ENCODE measurements at regions not wholly inside any gene's neighbourhood (a gene's known extent, or its start where the extent isn't known, plus 50 kb on each side); places are given as distances from the start of the nearest gene placed in this dataset.

DNA sequence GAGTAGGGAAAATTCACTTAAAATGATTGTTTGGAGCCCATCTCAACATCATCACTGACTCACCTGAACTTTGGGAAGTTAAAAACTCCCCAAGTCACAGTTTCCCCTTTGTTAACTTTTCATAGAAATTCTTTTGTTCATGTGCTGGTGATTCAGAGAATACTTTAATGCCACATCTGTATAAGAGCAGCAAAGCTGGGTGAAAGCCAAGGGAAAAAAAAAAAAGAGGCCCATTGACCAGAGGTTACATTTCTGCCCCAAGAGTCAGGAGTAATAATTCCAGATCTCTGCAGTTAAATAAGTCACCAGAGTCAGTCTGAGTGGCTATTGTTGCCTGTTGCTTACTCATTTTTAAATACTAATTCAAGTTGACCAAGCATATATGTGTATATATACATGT, 136.4 kb upstream of the LGR5 start:
- Histone ChIP-seq H3K9ac (no peak overlapping the region), H3K27me3 (no peaks in the 10 kb centered on the region), H3K4me1 (no peaks in the 10 kb centered on the region), H3K27ac (no peak overlapping the region), H3K36me3 (no peaks in the 10 kb centered on the region), H4K20me1 (no peaks in the 10 kb centered on the region), H3K4me3 (no peak overlapping the region), H3K4me2 (no peak overlapping the region), H3K9me3 (no peaks in the 10 kb centered on the region)
- no peak for TF ChIP-seq Cebpa-rat (IDR thresholded peaks at IDR 0.05)

- no peaks in the 10 kb centered on the region for H3K27me3 ChIP-seq
- no peak for TF ChIP-seq Cebpa-rat (IDR thresholded peaks at IDR 0.05)
- H4K20me1 ChIP-seq = no peaks in the 10 kb centered on the region
- no peak overlapping the region for H3K27ac ChIP-seq
- H3K9ac ChIP-seq = no peak overlapping the region
- H3K4me3 ChIP-seq = no peak overlapping the region
- no peaks in the 10 kb centered on the region for H3K36me3 ChIP-seq
- H3K9me3 ChIP-seq = no peaks in the 10 kb centered on the region
- no peak overlapping the region for H3K4me2 ChIP-seq
- no peaks in the 10 kb centered on the region for H3K4me1 ChIP-seq
These were observed 138.6 kb upstream of the LGR5 start for GRCh38 chr12:71300772-71301675.

DNA sequence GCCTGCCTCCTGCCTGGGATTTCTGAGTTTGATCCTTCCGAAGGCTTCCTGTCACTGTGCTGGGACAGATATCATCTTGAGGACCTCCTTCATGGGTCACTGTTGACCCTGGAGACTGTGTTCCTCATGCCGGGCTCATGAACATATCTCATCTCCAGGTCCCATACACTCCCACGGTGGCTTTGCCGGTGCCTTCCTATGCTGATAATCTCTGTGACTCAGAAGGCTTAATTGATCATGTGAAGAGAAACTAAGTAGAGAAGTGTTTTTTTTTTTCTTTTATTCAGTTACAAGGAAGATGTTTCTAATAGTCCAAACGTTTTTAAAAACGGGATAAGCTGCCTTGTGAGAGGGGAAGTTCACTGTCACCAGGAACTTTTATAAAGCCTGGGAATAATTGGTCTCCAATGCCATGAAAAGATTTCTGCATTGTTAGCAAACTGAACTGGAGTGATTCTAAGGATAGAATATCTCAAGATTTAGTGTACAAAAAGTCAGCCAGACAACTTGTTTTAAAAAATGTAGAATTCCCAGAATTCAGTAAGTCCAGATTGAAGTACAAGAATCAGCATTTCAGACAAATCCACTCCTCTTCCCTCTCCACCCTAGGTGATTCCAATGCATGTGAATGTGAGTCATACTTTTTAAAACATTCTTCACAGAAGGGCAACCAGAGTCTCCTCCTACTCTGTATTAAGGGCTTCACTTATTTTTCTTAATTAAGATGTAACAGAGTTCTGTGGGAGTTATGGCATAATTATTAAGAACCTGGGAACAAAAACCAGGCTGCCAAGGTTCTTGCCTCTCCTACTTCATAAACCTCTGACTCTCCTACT, 139.8 kb upstream of the LGR5 start:
- Histone ChIP-seq H3K9me3 (no peaks in the 10 kb centered on the region), H3K27me3 (no peaks in the 10 kb centered on the region), H3K27ac (no peak overlapping the region), H3K4me2 (no peak overlapping the region), H3K9ac (no peak overlapping the region), H4K20me1 (no peaks in the 10 kb centered on the region), H3K36me3 (no peaks in the 10 kb centered on the region), H3K4me3 (no peak overlapping the region), H3K4me1 (no peaks in the 10 kb centered on the region)
- no peak for TF ChIP-seq Cebpa-rat (IDR thresholded peaks at IDR 0.05)

DNA sequence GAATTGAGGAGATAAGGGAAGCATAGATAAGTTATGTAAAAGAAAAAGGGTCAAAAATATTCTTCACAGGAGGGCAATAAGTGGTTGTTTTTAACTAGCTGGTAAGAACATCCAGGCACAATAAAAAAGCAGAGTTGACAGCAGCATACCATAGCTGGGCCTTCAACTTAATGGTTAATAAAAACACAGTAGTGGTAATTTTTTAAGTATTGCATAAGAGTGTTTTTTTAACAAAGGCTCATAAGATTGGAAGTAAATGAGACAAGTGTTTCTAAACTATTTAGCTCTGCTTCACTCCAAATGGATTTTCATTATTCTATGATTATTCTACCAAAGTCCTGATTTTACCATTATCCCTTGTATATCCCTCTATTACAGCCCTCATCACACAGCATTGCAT, 140.1 kb upstream of the TSPAN8 start:
- no peak overlapping the region for H3K9ac ChIP-seq
- H3K27ac ChIP-seq = no peak overlapping the region
- no peak for TF ChIP-seq Cebpa-rat (IDR thresholded peaks at IDR 0.05)
- H3K36me3 ChIP-seq = no peaks in the 10 kb centered on the region
- H3K9me3 ChIP-seq = peaks cover 2% of the 10 kb centered on the region; the same call in 1 of the 2 replicates
- no peaks in the 10 kb centered on the region for H3K27me3 ChIP-seq
- no peaks in the 10 kb centered on the region for H4K20me1 ChIP-seq
- no peaks in the 10 kb centered on the region for H3K4me1 ChIP-seq
- H3K4me2 ChIP-seq = no peak overlapping the region
- H3K4me3 ChIP-seq = no peak overlapping the region

DNA sequence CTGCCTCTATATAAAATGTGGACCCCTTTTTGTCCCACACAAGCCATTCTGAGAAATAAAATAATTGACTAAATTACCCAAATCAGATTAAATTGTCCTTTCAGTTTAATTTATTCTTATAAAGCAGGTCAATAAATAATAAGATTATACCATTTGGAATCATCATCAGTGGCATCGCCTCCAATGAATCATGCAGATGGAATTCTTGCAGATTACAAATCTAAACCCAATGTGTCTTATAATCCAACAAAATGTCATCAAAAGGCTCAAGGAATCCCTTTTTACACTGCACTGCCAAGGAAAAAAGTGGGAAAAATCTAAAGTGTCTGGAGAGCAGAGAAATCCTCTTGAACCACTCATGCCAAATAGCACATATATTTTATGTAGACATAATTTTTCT, 138.2 kb upstream of the TSPAN8 start:
- H3K4me1 ChIP-seq = no peaks in the 10 kb centered on the region
- H3K4me3 ChIP-seq = no peak overlapping the region
- no peak for TF ChIP-seq Cebpa-rat (IDR thresholded peaks at IDR 0.05)
- no peak overlapping the region for H3K4me2 ChIP-seq
- H3K27ac ChIP-seq = no peak overlapping the region
- peaks cover 22% of the 10 kb centered on the region for H3K9me3 ChIP-seq
- H4K20me1 ChIP-seq = no peaks in the 10 kb centered on the region
- H3K27me3 ChIP-seq = no peaks in the 10 kb centered on the region
- H3K9ac ChIP-seq = no peak overlapping the region
- H3K36me3 ChIP-seq = no peaks in the 10 kb centered on the region

DNA sequence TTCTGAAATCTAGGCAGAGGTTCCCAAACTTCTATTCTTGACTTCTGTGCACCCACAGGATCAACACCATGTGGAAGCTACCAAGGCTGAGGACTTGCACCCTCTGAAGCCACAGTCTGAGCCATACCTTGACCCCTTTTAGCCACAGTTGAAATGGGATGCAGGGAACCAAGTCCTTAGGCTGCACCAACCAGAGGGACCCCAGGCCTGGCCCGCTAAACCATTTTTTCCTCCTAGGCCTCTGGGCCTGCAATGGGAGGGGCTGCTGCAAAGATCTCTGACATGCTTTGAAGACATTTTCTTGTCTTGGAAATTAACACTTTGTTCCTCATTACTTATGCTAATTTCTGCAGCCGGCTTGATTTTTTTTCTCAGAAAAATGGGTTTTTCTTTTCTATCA, 133.9 kb upstream of the TSPAN8 start:
- Histone ChIP-seq H3K36me3 (no peaks in the 10 kb centered on the region), H3K9ac (no peak overlapping the region), H4K20me1 (no peaks in the 10 kb centered on the region), H3K27me3 (no peaks in the 10 kb centered on the region), H3K4me2 (no peak overlapping the region), H3K9me3 (peaks cover 23% of the 10 kb centered on the region), H3K4me3 (no peak overlapping the region), H3K4me1 (no peaks in the 10 kb centered on the region), H3K27ac (no peak overlapping the region)
- no peak for TF ChIP-seq Cebpa-rat (IDR thresholded peaks at IDR 0.05)

DNA sequence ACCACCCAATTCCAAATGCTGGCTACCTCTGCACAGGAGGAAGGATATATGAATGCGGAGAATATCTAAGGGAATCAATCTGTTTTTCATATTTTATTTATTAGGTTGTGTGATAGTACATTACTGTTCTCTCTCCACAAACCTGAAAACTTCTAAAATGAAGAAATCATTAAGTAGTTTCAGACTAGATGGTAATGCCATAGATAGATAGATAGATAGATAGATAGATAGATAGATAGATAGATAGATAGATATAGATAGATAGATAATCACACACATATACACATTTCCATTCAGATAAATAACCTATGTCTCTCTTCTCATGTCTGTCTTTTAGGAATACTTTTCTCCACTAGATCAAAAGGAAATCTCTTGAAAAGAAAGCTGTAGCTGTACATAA, 126.1 kb upstream of the TSPAN8 start:
- Histone ChIP-seq H3K27me3 (no peaks in the 10 kb centered on the region), H3K9ac (no peak overlapping the region), H3K4me2 (no peak overlapping the region), H3K4me1 (no peaks in the 10 kb centered on the region), H4K20me1 (no peaks in the 10 kb centered on the region), H3K36me3 (no peaks in the 10 kb centered on the region), H3K27ac (no peak overlapping the region), H3K4me3 (no peak overlapping the region), H3K9me3 (no peaks in the 10 kb centered on the region)
- TF ChIP-seq Cebpa-rat (IDR thresholded peaks at IDR 0.05) = no peak

DNA sequence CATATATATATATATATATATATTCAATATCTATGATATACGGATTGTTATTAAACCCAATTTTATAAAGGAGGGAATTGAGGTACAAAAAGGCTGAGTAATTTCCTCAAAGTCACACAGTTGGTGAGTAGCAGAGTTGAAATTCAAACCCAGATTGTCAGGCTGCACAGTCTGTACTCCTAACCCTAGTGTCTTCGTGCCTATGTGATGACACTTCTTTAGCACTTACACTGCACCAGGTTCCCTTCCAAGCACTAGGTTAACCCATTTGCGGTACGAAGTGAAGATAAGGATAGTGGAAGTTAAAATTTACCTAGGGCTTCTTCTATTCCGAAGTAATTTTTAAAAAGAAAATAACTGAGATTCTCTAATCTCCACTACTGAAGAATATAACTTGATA, 125.1 kb upstream of the TSPAN8 start:
- H3K27ac ChIP-seq = no peak overlapping the region
- H3K9ac ChIP-seq = no peak overlapping the region
- H3K4me3 ChIP-seq = no peak overlapping the region
- no peaks in the 10 kb centered on the region for H3K36me3 ChIP-seq
- H3K27me3 ChIP-seq = no peaks in the 10 kb centered on the region
- no peaks in the 10 kb centered on the region for H3K4me1 ChIP-seq
- no peaks in the 10 kb centered on the region for H4K20me1 ChIP-seq
- no peaks in the 10 kb centered on the region for H3K9me3 ChIP-seq
- no peak overlapping the region for H3K4me2 ChIP-seq
- no peak for TF ChIP-seq Cebpa-rat (IDR thresholded peaks at IDR 0.05)

DNA sequence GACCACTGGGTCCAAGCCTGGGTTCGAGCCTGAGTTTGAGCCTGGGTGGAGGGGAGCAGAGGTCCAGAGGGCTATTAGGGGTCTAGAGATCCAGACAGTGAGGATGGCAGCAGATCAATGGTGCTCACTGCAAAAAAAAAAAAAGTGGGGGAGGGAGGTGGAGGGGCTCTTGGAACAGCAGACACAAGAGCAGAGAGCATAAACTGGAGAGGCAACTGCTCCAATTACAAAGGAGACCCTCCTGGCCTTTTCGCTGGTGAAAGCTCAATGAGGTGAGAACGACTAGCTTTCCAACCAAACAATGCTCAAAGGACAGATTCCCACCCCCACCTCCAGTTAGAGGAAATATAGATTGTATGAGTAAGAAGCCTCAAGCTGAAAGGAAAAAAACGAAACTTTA, 124.2 kb upstream of the TSPAN8 start:
- Histone ChIP-seq H3K27me3 (no peaks in the 10 kb centered on the region), H3K4me1 (no peaks in the 10 kb centered on the region), H3K36me3 (no peaks in the 10 kb centered on the region), H3K4me2 (no peak overlapping the region), H3K9ac (no peak overlapping the region), H4K20me1 (no peaks in the 10 kb centered on the region), H3K4me3 (no peak overlapping the region), H3K9me3 (no peaks in the 10 kb centered on the region), H3K27ac (no peak overlapping the region)
- TF ChIP-seq Cebpa-rat (IDR thresholded peaks at IDR 0.05) = no peak

- Histone ChIP-seq H3K27ac (no peak overlapping the region), H3K36me3 (no peaks in the 10 kb centered on the region), H3K4me1 (no peaks in the 10 kb centered on the region), H4K20me1 (no peaks in the 10 kb centered on the region), H3K9ac (no peak overlapping the region), H3K4me3 (no peak overlapping the region), H3K27me3 (no peaks in the 10 kb centered on the region), H3K9me3 (no peaks in the 10 kb centered on the region), H3K4me2 (no peak overlapping the region)
- TF ChIP-seq Cebpa-rat (IDR thresholded peaks at IDR 0.05) = no peak
These were observed 123.6 kb upstream of the TSPAN8 start for GRCh38 chr12:71281425-71281824.

All from BLaER1 (cell line).